Caki2 (cell line): ENCODE measurements at regions not wholly inside any gene's neighbourhood (a gene's known extent, or its start where the extent isn't known, plus 50 kb on each side); places are given as distances from the start of the nearest gene placed in this dataset.

Experiments used
- DNase-seq: peaks from one replicate; pipeline ENCODE4 v3.0.0-alpha.2; 2015; ENCODE audit warnings: low read depth
- in situ Hi-C: cut with HindIII; loops from 2 replicates; pipeline ENCODE4 v1.10.0; 2016; ENCODE audit warnings: low sequenced_read_pairs, low pct_unique_long_range_greater_than_20kb, mixed read lengths

GRCh38 chr2:12589802-12590320, 126.9 kb upstream of the TRIB2 start:
- DNase-seq = no peak
- in situ Hi-C loops = no loop called here

- in situ Hi-C loops = no loop called here
- DNase-seq = no peak
These were observed 124.4 kb upstream of the TRIB2 start for GRCh38 chr2:12592296-12592695.

- in situ Hi-C loops = no loop called here
- DNase-seq = no peak
These were observed 122.1 kb upstream of the TRIB2 start for GRCh38 chr2:12594590-12594989.

- in situ Hi-C loops = no loop called here
- DNase-seq = no peak
These were observed 120.0 kb upstream of the TRIB2 start for GRCh38 chr2:12596771-12597170.

GRCh38 chr2:12597610-12598009, 119.1 kb upstream of the TRIB2 start:
- in situ Hi-C loops = no loop called here
- DNase-seq = no peak

GRCh38 chr2:12602661-12603060, 114.1 kb upstream of the TRIB2 start:
- DNase-seq = no peak
- in situ Hi-C loops = no loop called here

GRCh38 chr2:12603781-12604295, 112.9 kb upstream of the TRIB2 start:
- in situ Hi-C loops = no loop called here
- DNase-seq = no peak

- in situ Hi-C loops = no loop called here
- DNase-seq = no peak
These were observed 112.4 kb upstream of the TRIB2 start for GRCh38 chr2:12604341-12604740.

- in situ Hi-C loops = no loop called here
- no peak for DNase-seq
These were observed 111.4 kb upstream of the TRIB2 start for GRCh38 chr2:12605366-12605765.

GRCh38 chr2:12605936-12606335, 110.8 kb upstream of the TRIB2 start:
- in situ Hi-C loops = no loop called here
- no peak for DNase-seq

- in situ Hi-C loops = no loop called here
These were observed 110.2 kb upstream of the TRIB2 start for GRCh38 chr2:12606472-12607000.

GRCh38 chr2:12607971-12608370, 108.8 kb upstream of the TRIB2 start:
- in situ Hi-C loops = no loop called here
- DNase-seq = peak; percentile 10

More at GRCh38 chr2:12606472-12607000, 110.2 kb upstream of the TRIB2 start:
- no peak for DNase-seq

- no peak for DNase-seq
- in situ Hi-C loops = no loop called here
These were observed 106.4 kb upstream of the TRIB2 start for GRCh38 chr2:12610314-12610713.

- in situ Hi-C loops = no loop called here
- DNase-seq = no peak
These were observed 104.6 kb upstream of the TRIB2 start for GRCh38 chr2:12612168-12612567.

GRCh38 chr2:12612671-12613070, 104.1 kb upstream of the TRIB2 start:
- in situ Hi-C loops = no loop called here
- no peak for DNase-seq

GRCh38 chr2:12613137-12613835, 103.5 kb upstream of the TRIB2 start:
- in situ Hi-C loops = no loop called here

GRCh38 chr2:12615509-12615908, 101.2 kb upstream of the TRIB2 start:
- in situ Hi-C loops = no loop called here
- no peak for DNase-seq

More at GRCh38 chr2:12613137-12613835, 103.5 kb upstream of the TRIB2 start:
- peak; percentile 58 for DNase-seq

- in situ Hi-C loops = no loop called here
- DNase-seq = no peak
These were observed 100.1 kb upstream of the TRIB2 start for GRCh38 chr2:12616456-12617156.

- in situ Hi-C loops = no loop called here
- no peak for DNase-seq
These were observed 99.4 kb upstream of the TRIB2 start for GRCh38 chr2:12617366-12617765.
